Heart right ventricle (tissue), 16 donors: ENCODE measurements at regions not wholly inside any gene's neighbourhood (a gene's known extent, or its start where the extent isn't known, plus 50 kb on each side); places are given as distances from the start of the nearest gene placed in this dataset.
A peak's percentile ranks its signal among the peaks of the same experiment; 100 is the strongest.

ENCODE experiments used
- ATAC-seq, 8 donors: fragments of 200-7000 bp; cut with Tn5 transposase; one replicate each; pipeline ENCODE4 v1.9.1; 2020; ENCODE audit warnings: mild to moderate bottlenecking in 8 of 8, moderate library complexity in 8 of 8, moderate number of reproducible peaks in 1 of 8
- DNase-seq, 2 donors: peaks; one replicate each; pipeline ENCODE4 v3.0.0-alpha.2; 2020
- H3K27ac ChIP-seq, 10 donors: fragments of 200-600 bp; sonication (generic) in 2 of 10; one replicate each; pipeline versions ENCODE4 v1.5.0 to v1.8.0; 2020 to 2022; ENCODE audit warnings: mild to moderate bottlenecking in 3 of 10
- H3K27me3 ChIP-seq, 7 donors: fragments of 200-600 bp; one replicate each; pipeline ENCODE4 v1.8.0; 2021 to 2022; ENCODE audit warnings: mild to moderate bottlenecking in 2 of 7
- H3K36me3 ChIP-seq, 9 donors: fragments of 200-600 bp; sonication (generic) in 1 of 9; one replicate each; pipeline versions ENCODE4 v1.5.0 to v1.8.0; 2020 to 2022; ENCODE audit warnings: mild to moderate bottlenecking in 2 of 9
- H3K4me1 ChIP-seq, 9 donors: fragments of 200-600 bp; sonication (generic) in 1 of 9; one replicate each; pipeline versions ENCODE4 v1.5.0 to v1.8.0; 2020 to 2022; ENCODE audit warnings: mild to moderate bottlenecking in 4 of 9
- H3K4me3 ChIP-seq, 10 donors: fragments of 200-600 bp; sonication (generic) in 2 of 10; one replicate each; pipeline versions ENCODE4 v1.5.0 to v1.8.0; 2020 to 2022; ENCODE audit warnings: mild to moderate bottlenecking in 7 of 10, moderate library complexity in 2 of 10
- H3K9me3 ChIP-seq, 11 donors: fragments of 200-600 bp in 10 of 11; sonication (generic) in 2 of 11; one replicate each; pipeline versions ENCODE4 v1.5.0 to v1.8.0; 2013 to 2022; ENCODE audit warnings: mild to moderate bottlenecking in 2 of 11, control low read depth in 1 of 11, moderate library complexity in 1 of 11
- WGBS, 2 donors: extraction: QIAGEN DNeasy Blood & Tissue Kit; methylation state at CpG; one replicate each; pipeline ENCODE4 v1.1.7; 2013; ENCODE audit warnings: inconsistent platforms in 1 of 2; 5-methylcytosine and 5-hydroxymethylcytosine counted together
- intact Hi-C, 10 donors: fragments of 100-400 bp; cut with DNase I; formaldehyde crosslinking; loops; one replicate each; pipeline versions ENCODE4 v1.11.1 to v1.14.2; 2022
- TF ChIP-seq, protein P1 (sequence below), 9 donors: fragments of 200-600 bp; sonication (generic) in 2 of 9; IDR thresholded peaks; one replicate each; pipeline versions ENCODE4 v1.5.0 to v1.8.0; 2021 to 2022; ENCODE audit warnings: antibody characterized with exemption in 9 of 9, mild to moderate bottlenecking in 5 of 9, moderate library complexity in 1 of 9
- donor health status: Arrhythmogenic right ventricular cardiomyopathy.
- donor health status: ischemic (EF 13 %, LVEDD 7.1; RV severe dilation, severe dysfunction).
- donor health status: healthy with polysubstance abuse.
- donor health status: DM: no; HTN: yes; CAD: no.
- donor health status: DM: no; HTN: no; CAD: no.
- donor health status: ischemic (EF 25% LVEDD 6.9; RV normal size, moderate dysfunction).
- donor health status: ischemic (EF 25% LVEDD 5.7; RV mildly dilated, moderate dysfunction).
- donor health status: healthy.
- donor health status: DM: yes; HTN: yes; CAD: no.
- donor health status: Ischemic cardiomyopathy.
- donor health status: ischemic (EF 35%, LVEDD 5.7; RV mildly dilated, moderate dysfunction).
- donor health status: nonischemic (EF 11% LVEDD 7.7; RV severe dilation, severe dysfunction).
- donor health status: DM: yes; HTN: yes; CAD: no.
- donor health status: PGD.
- donor health status: ischemic (EF 29% LVEDD 5.4; RV normal size, mild dysfunction).
- donor health status: nonischemic (EF 23%, LVEDD 6.1; RV moderate dilation, normal function).

DNA sequence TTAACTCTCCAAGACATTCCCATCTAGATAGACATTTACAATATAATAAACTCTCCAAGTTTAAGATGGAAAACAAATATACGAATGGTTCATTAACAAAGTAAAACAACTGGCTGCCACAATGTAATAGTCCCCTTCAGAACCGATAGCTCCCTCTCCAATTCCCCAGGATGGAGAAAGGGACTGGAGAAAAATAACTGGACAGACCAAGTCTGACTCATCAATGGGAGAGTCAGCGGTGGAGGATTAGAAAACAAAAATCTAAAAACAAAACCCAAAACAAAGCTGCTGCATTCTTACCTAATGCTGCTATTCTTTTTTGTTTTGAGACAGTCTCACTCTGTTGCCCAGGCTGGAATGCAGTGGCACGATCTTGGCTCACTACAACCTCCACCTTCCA, 468.1 kb downstream of the SHQ1 start:
- 82 to 83% methylated on average over 4 of the region's 4 CpGs for WGBS, 2 donors
- DNase-seq (no peak), ATAC-seq (peak in 1 of 8 donors; percentile 48)
- H3K4me1 ChIP-seq: peaks cover 3 to 61% (median 45%) of the 10 kb centered on the region in 9 donors
- intact Hi-C loops: no loop called here
- no peaks in the 10 kb centered on the region for H3K9me3 ChIP-seq
- TF ChIP-seq, protein P1, sequence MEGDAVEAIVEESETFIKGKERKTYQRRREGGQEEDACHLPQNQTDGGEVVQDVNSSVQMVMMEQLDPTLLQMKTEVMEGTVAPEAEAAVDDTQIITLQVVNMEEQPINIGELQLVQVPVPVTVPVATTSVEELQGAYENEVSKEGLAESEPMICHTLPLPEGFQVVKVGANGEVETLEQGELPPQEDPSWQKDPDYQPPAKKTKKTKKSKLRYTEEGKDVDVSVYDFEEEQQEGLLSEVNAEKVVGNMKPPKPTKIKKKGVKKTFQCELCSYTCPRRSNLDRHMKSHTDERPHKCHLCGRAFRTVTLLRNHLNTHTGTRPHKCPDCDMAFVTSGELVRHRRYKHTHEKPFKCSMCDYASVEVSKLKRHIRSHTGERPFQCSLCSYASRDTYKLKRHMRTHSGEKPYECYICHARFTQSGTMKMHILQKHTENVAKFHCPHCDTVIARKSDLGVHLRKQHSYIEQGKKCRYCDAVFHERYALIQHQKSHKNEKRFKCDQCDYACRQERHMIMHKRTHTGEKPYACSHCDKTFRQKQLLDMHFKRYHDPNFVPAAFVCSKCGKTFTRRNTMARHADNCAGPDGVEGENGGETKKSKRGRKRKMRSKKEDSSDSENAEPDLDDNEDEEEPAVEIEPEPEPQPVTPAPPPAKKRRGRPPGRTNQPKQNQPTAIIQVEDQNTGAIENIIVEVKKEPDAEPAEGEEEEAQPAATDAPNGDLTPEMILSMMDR (IDR thresholded peaks at IDR 0.05): no peak
- H3K4me3 ChIP-seq: no peak overlapping the region
- peaks cover 0 to 34% (median 18%) of the 10 kb centered on the region in 9 donors for H3K36me3 ChIP-seq
- H3K27me3 ChIP-seq: no peaks in the 10 kb centered on the region
- H3K27ac ChIP-seq: no peak overlapping the region

DNA sequence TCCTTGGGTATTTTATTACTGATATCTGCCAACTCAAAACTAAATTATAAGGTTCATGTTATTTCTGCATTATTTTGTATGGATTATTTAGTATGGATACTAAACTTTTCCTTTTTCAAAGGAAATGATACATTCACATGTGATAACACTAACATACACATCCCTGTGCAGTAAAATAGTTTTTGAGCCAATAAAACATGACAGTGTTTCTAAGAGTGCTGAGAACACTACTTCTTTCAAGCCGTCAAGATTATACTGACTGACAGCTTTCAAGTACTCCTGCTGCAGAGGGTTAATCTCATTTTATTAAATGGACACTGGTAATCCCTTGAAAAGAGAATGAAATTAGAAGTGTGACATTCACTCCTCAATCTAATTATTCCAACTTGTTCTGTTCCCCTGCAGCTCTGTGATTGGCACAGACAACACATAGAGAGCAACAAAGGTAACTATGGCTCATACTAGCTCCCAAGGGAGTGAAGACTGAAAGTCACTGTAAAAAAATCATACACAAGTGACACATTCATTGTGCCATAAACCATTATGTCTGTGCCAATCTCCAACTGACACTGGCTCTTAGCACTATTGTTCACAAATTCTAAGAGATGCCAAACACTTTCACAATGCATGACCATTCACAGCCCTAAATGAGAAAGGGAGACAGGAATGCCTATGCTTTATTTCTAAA, 468.6 kb downstream of the SHQ1 start:
- DNase-seq: no peak
- intact Hi-C loops: no loop called here
- 56 to 67% methylated on average over 1 of the region's 1 CpG for WGBS, 2 donors
- no peak overlapping the region for H3K4me3 ChIP-seq
- H3K9me3 ChIP-seq: no peaks in the 10 kb centered on the region
- H3K27me3 ChIP-seq: no peaks in the 10 kb centered on the region
- H3K36me3 ChIP-seq: peaks cover 0 to 38% (median 18%) of the 10 kb centered on the region in 9 donors
- peak in 4 of 8 donors; percentile 23 to 48 (median 34) for ATAC-seq
- TF ChIP-seq, protein P1 (IDR thresholded peaks at IDR 0.05): no peak
- H3K4me1 ChIP-seq: peaks cover 3 to 58% (median 40%) of the 10 kb centered on the region in 9 donors
- H3K27ac ChIP-seq: no peak overlapping the region

DNA sequence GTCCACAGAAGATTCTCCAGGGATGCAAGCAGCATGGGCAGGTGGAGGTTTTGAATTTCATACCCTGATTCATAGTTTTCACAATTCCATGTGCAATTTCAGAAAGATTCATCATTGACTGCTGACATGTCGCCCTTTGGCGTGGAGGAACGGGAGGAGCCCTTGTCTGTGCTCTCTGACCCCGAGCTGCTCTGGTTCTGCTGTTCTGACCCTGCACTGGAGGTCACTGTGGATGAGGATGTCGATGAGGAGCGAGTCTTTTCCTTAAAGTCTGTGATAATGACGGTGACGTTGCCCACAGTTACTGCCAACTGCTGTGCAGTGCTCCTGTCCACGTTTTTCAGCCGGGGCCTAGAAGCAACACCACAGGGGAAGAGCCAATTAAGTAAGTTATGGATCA, 470.0 kb downstream of the SHQ1 start:
- ATAC-seq: no peak

DNA sequence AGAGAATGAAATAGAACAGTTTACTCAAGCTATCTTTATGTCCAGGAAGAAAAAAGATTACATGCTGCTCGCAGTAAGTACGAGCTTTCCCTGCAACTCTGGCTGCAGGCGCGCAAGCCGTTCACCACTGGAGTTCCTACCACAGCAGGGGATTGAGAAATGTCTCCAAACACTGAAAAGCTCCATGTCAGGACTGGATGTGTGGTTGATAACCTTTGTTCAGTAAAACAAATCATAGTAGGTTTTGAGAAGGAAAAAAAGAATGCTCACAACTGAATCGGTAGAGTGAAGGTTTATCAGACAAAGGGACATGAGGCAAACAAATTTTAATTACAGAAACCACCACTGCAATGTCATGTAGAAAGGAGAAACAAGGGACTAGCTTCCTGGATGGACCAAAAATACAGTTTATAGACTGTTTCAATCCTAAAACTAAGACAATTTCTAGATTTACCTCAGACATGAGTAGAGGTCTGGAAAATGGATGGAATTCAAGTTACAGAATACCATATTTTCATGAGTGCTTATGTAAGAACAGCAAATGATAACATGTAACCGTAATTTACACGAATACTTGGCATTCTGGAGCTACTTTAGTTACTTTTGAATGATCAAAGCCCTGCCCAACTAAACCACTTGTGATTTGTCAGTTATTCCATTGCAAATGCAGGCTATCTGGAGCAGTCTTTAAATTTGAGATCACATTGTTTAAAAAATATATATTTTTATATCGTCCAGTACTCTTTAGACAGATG, 471.1 kb downstream of the SHQ1 start:
- H3K36me3 ChIP-seq: peaks cover 0 to 39% (median 18%) of the 10 kb centered on the region in 9 donors
- TF ChIP-seq, protein P1 (IDR thresholded peaks at IDR 0.05): no peak
- no peaks in the 10 kb centered on the region for H3K9me3 ChIP-seq
- H3K27ac ChIP-seq: no peak overlapping the region
- DNase-seq (no peak), ATAC-seq (no peak)
- peaks cover 3 to 45% (median 23%) of the 10 kb centered on the region in 9 donors for H3K4me1 ChIP-seq
- H3K27me3 ChIP-seq: no peaks in the 10 kb centered on the region
- intact Hi-C loops: loop anchor here in 1 of 10 donors (2.0 kb wide), 1 partner anchor 54 kb away; no protein-coding TSS in a partner anchor
- 90 to 94% methylated on average over 9 of the region's 9 CpGs for WGBS, 2 donors
- no peak overlapping the region for H3K4me3 ChIP-seq

More for the DNA sequence above, 470.0 kb downstream of the SHQ1 start:
- no peak overlapping the region for H3K27ac ChIP-seq
- peaks cover 3 to 52% (median 34%) of the 10 kb centered on the region in 9 donors for H3K4me1 ChIP-seq
- WGBS, 2 donors: 79 to 80% methylated on average over 10 of the region's 10 CpGs
- no peaks in the 10 kb centered on the region for H3K9me3 ChIP-seq
- no peak for DNase-seq
- intact Hi-C loops: no loop called here
- peaks cover 0 to 39% (median 18%) of the 10 kb centered on the region in 9 donors for H3K36me3 ChIP-seq
- H3K4me3 ChIP-seq: no peak overlapping the region
- TF ChIP-seq, protein P1 (IDR thresholded peaks at IDR 0.05): no peak
- H3K27me3 ChIP-seq: no peaks in the 10 kb centered on the region
